GM18861 (cell line): ENCODE measurements at regions not wholly inside any gene's neighbourhood (a gene's known extent, or its start where the extent isn't known, plus 50 kb on each side); places are given as distances from the start of the nearest gene placed in this dataset.

Experiments
- ATAC-seq: cut with Tn5 transposase; IDR thresholded peaks from one replicate; pipeline ENCODE4 v1.9.1; 2021; ENCODE audit not compliant: unreplicated experiment

GRCh38 chr2:121897335-121897970 is 142.0 kb downstream of the TSN start:
- no peak for ATAC-seq

GRCh38 chr2:121898483-121898882 is 143.0 kb downstream of the TSN start:
- ATAC-seq, result no peak

- ATAC-seq, result no peak
Measured at GRCh38 chr2:121900391-121900790, 144.9 kb downstream of the TSN start.

- no peak for ATAC-seq
Measured at GRCh38 chr2:121902171-121902591, 146.7 kb downstream of the TSN start.

GRCh38 chr2:121902616-121903015 is 147.2 kb downstream of the TSN start:
- ATAC-seq, result no peak

GRCh38 chr2:121903037-121903689 is 147.7 kb downstream of the TSN start:
- ATAC-seq, result no peak

GRCh38 chr2:121904656-121905055 is 149.2 kb downstream of the TSN start:
- ATAC-seq, result no peak

- ATAC-seq, result no peak
Measured at GRCh38 chr2:121905201-121905600, 149.8 kb downstream of the TSN start.

GRCh38 chr2:121906170-121906569 is 150.7 kb downstream of the TSN start:
- ATAC-seq, result no peak

- no peak for ATAC-seq
Measured at GRCh38 chr2:121907928-121908327, 152.5 kb downstream of the TSN start.

- no peak for ATAC-seq
Measured at GRCh38 chr2:121910139-121910538, 154.7 kb downstream of the TSN start.

GRCh38 chr2:121911036-121911435 is 155.6 kb downstream of the TSN start:
- ATAC-seq, result no peak

GRCh38 chr2:121917143-121917542 is 161.7 kb downstream of the TSN start:
- no peak for ATAC-seq

GRCh38 chr2:121918231-121918630 is 162.8 kb downstream of the TSN start:
- no peak for ATAC-seq

- no peak for ATAC-seq
Measured at GRCh38 chr2:121919803-121920202, 164.4 kb downstream of the TSN start.

- no peak for ATAC-seq
Measured at GRCh38 chr2:121925466-121925865, 170.0 kb downstream of the TSN start.

- no peak for ATAC-seq
Measured at GRCh38 chr2:121943285-121943684, 187.8 kb downstream of the TSN start.

GRCh38 chr2:121944072-121944831 is 188.8 kb downstream of the TSN start:
- no peak for ATAC-seq

- no peak for ATAC-seq
Measured at GRCh38 chr2:121947674-121948073, 192.2 kb downstream of the TSN start.

- ATAC-seq, result no peak
Measured at GRCh38 chr2:121949271-121949670, 193.8 kb downstream of the TSN start.

GRCh38 chr2:121955426-121955825 is 200.0 kb downstream of the TSN start:
- ATAC-seq, result no peak

- no peak for ATAC-seq
Measured at GRCh38 chr2:121955872-121956271, 200.4 kb downstream of the TSN start.
